Stomach smooth muscle (tissue), 2 donors: ENCODE measurements at regions not wholly inside any gene's neighbourhood (a gene's known extent, or its start where the extent isn't known, plus 50 kb on each side); places are given as distances from the start of the nearest gene placed in this dataset.

ENCODE experiments used
- H3K27ac ChIP-seq: one replicate; pipeline ENCODE4 v1.7.0; 2013; ENCODE audit warnings: mild to moderate bottlenecking, low read length, inconsistent platforms
- H3K27me3 ChIP-seq, 2 donors: one replicate each; pipeline ENCODE4 v1.7.0; 2013; ENCODE audit warnings: low read length in 2 of 2; ENCODE audit not compliant: insufficient read depth in 2 of 2, control insufficient read depth in 1 of 2
- H3K36me3 ChIP-seq, 2 donors: one replicate each; pipeline ENCODE4 v1.7.0; 2013; ENCODE audit warnings: low read length in 2 of 2; ENCODE audit not compliant: control insufficient read depth in 2 of 2, insufficient read depth in 2 of 2
- H3K4me1 ChIP-seq: one replicate; pipeline ENCODE4 v1.7.0; 2013; ENCODE audit warnings: low read length; ENCODE audit not compliant: control insufficient read depth, insufficient read depth
- H3K4me3 ChIP-seq, 2 donors: one replicate each; pipeline ENCODE4 v1.7.0; 2013; ENCODE audit warnings: low read length in 2 of 2
- H3K9ac ChIP-seq, 2 donors: one replicate each; pipeline ENCODE4 v1.7.0; 2013; ENCODE audit warnings: low read length in 2 of 2, mild to moderate bottlenecking in 1 of 2
- H3K9me3 ChIP-seq, 2 donors: one replicate each; pipeline ENCODE4 v1.7.0; 2013; ENCODE audit warnings: low read length in 2 of 2; ENCODE audit not compliant: control insufficient read depth in 2 of 2
- donor health status: healthy.
- donor health status: Pancreatic carcinoma.

DNA sequence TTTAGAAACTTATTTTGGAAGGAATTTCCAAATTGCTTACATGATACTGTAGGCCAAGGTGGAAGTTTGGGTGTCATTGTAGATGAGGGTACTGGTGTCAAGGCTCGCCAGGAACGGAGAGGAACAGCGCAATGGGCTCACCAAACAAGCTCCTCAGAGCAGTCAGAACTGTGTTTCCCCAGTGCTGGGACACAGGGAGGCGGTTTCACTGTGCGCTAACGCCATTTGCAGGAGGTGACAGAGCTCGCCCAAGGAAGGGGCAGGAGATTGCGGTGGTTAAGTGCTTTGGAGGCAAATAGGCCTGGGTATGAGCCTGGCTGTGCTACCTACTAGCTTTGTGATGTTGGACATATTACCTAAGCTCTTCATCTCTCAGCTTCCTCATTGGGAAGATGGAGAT, 57.3 kb downstream of the HHEX start:
- no peak overlapping the region for H3K27ac ChIP-seq
- no peaks in the 10 kb centered on the region for H3K36me3 ChIP-seq
- no peak overlapping the region for H3K9ac ChIP-seq
- H3K9me3 ChIP-seq, result no peaks in the 10 kb centered on the region
- no peaks in the 10 kb centered on the region for H3K27me3 ChIP-seq
- H3K4me3 ChIP-seq, result no peak overlapping the region
- H3K4me1 ChIP-seq, result no peaks in the 10 kb centered on the region

DNA sequence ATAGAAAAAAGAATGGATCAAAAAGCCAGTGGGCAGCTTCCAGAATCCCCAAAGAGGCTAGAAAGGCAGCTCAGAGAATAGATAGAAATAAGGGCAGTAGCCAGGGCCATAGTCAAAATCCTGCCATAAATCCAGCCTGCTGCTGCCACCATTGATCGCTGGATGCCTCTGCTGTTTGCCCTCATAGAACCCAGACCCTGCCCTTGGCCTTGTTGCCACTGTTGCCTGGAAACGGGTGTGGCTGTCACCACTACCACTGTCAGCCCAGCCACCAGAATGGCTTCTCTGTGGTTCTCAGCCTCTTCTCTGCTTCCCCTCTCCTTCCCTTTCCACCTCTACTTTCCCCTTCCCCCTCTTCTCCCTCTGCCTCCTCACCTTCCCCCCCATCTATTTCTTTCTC, 57.8 kb downstream of the HHEX start:
- Histone ChIP-seq H3K27ac (no peak overlapping the region), H3K4me1 (no peaks in the 10 kb centered on the region), H3K4me3 (no peak overlapping the region), H3K27me3 (no peaks in the 10 kb centered on the region), H3K9ac (no peak overlapping the region), H3K9me3 (no peaks in the 10 kb centered on the region), H3K36me3 (no peaks in the 10 kb centered on the region)

DNA sequence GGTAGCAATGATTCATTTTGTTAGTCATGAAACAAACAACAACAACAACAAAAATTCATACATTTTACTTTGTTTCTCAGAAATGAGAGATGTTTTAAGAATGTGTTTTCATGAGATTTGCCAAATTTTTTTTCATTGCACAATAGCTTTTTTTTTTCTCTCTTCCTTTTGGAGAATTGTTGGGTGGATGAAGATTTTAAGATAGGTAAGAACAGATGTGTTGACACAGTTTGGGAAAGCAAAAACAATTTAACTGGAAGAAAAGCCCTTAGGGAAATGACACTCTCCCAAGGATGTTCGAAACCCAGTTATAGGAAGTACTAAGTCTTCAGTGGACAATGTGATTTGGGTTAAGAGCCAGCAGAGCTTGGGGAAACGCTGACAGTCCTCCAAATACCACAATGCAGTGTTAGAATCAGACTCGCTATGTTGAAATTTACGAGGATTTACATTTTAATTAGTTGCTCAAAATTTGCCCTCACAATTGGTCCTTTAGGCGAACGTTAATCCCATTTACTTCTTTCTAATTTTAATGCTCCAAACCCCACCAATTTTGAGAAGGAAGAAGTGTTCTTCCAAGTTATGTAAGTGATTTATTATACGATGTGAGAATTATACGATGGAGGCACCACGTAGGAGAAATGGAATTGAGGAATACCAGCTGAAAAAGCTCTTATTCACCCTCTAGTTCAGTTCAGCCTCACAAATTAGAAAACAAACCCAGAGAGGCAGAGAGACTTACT, 61.2 kb downstream of the HHEX start:
- no peak overlapping the region for H3K9ac ChIP-seq

DNA sequence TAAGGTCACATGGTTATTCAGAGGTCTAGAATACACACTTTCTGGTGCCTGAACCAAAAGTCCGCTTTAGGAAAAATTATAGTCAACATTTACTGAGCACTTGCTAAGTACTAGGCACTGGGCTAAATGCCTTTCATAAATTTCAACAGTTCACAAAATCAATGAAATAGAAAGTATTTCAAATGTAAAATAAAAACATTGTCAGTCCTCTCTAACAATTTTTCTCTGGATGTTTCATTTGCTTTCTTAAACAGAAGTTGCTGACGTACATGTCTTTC, 61.7 kb downstream of the HHEX start:
- Histone ChIP-seq H3K9ac (no peak overlapping the region), H3K27me3 (no peaks in the 10 kb centered on the region), H3K36me3 (no peaks in the 10 kb centered on the region), H3K9me3 (no peaks in the 10 kb centered on the region), H3K4me1 (peaks cover 2% of the 10 kb centered on the region), H3K4me3 (no peak overlapping the region), H3K27ac (no peak overlapping the region)

More for the DNA sequence above, 61.2 kb downstream of the HHEX start:
- no peaks in the 10 kb centered on the region for H3K36me3 ChIP-seq
- no peaks in the 10 kb centered on the region for H3K27me3 ChIP-seq
- H3K27ac ChIP-seq, result no peak overlapping the region
- no peak overlapping the region for H3K4me3 ChIP-seq
- H3K4me1 ChIP-seq, result no peaks in the 10 kb centered on the region
- H3K9me3 ChIP-seq, result no peaks in the 10 kb centered on the region

DNA sequence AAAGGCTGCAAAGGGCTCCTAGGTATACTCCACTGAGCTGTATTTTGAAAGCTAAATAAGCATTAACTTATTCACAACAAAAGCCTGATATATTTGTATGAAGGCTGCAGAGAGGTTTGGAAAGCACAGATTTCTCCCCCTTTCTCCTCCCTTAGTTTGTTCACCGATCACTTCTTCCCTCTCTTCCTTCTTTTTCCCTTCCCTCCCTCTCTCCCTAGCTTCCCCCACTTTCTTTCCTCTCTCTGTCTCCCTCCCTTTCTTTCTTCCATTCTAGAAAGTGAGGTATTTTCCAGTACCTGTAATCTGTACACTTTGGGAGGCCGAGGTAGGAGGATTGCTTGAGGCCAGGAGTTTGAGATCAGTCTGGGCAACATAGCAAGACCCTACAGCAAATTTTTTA, 62.1 kb downstream of the HHEX start:
- Histone ChIP-seq H3K9me3 (no peaks in the 10 kb centered on the region), H3K27me3 (no peaks in the 10 kb centered on the region), H3K4me3 (no peak overlapping the region), H3K27ac (no peak overlapping the region), H3K9ac (no peak overlapping the region), H3K4me1 (peaks cover 6% of the 10 kb centered on the region), H3K36me3 (no peaks in the 10 kb centered on the region)

DNA sequence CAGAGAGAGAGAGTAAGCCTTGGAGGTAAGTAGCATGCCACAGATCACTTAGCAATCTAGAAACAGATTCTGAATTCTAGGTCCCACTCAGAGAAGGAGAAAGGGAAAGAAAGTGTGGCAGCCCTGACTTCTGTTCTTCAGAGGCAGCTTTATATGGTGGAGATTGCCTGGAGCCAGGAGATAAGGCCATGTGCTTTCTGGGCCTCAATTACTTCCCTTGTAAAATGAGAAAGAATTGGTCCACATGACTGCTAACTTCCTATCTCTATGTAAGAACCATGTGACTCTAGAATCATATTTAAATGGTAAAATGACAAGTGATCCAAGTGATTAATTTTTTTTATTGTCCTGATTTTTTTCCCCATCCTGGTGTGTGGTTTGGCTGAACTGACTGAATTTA, 64.1 kb downstream of the HHEX start:
- no peaks in the 10 kb centered on the region for H3K27me3 ChIP-seq
- no peaks in the 10 kb centered on the region for H3K9me3 ChIP-seq
- H3K9ac ChIP-seq, result no peak overlapping the region
- H3K4me1 ChIP-seq, result peaks cover 14% of the 10 kb centered on the region
- H3K4me3 ChIP-seq, result no peak overlapping the region
- H3K27ac ChIP-seq, result no peak overlapping the region
- no peaks in the 10 kb centered on the region for H3K36me3 ChIP-seq

DNA sequence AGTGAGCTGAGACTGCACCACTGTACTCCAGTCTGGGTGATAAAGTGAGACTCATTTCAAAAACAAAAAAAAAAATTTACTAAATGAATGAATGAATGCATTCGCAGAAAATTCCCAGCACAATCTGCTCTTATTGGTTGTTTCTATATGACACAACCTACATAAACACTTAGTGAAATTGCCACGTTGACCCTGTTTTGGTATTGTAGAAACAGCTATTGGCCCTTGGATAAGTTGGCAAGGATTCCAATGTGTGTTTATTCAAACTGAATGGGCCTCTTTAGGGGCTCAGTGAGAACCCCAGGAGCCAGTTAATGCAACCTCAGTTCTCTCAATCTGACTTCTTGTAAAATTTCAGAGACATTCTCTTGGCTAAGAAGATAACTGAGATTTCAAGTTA, 66.0 kb downstream of the HHEX start:
- Histone ChIP-seq H3K4me3 (no peak overlapping the region), H3K27ac (peak overlapping the region; percentile 96), H3K36me3 (no peaks in the 10 kb centered on the region), H3K9ac (no peak overlapping the region), H3K9me3 (no peaks in the 10 kb centered on the region), H3K27me3 (no peaks in the 10 kb centered on the region), H3K4me1 (peaks cover 18% of the 10 kb centered on the region)

DNA sequence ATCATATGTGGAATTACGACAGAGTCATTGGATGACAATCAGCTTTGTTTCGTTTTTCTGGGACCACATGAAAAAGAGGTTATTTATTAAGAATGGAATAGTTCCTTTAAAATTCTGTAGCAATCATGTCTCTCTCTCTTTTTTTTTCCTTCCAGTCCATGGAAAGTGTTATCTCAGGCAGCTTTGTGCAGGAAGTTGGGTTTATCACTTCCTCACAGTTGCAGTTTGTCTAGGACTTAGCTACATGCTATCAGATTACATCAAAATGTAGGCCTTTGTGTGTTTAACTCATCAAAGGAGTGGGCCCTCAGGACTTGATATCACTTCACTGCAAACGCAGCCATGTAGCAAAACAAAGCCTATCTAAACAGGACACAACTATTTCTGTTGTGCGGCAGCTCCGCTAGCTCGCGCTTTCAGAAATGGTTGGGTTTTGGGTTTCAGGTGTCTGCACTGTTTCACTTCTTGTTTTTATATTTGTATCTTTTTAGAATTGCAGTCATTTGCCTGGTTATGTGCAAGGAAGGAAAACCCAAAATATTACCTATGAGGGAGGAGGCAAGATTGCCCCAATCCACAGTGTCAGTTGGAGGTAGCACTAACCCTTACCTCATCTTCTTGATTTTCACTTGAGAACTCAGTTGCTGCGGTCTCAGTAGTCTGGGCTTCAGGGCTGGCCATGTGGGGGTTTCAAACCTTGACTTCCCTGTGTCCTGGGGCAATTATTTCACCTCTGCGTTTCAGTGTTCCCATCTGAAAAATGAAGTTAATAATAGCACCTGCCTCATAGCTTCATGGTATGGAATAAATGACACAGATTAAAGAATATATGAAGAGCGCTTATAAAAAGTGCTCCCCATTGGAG, 66.7 kb downstream of the HHEX start:
- no peaks in the 10 kb centered on the region for H3K27me3 ChIP-seq
- no peaks in the 10 kb centered on the region for H3K36me3 ChIP-seq
- H3K27ac ChIP-seq, result peak overlapping the region; percentile 96
- H3K9me3 ChIP-seq, result no peaks in the 10 kb centered on the region
- peaks cover 18% of the 10 kb centered on the region for H3K4me1 ChIP-seq
- peak overlapping the region in 1 of 2 donors; percentile 29 for H3K4me3 ChIP-seq
- H3K9ac ChIP-seq, result peak overlapping the region; percentile 39 to 75

DNA sequence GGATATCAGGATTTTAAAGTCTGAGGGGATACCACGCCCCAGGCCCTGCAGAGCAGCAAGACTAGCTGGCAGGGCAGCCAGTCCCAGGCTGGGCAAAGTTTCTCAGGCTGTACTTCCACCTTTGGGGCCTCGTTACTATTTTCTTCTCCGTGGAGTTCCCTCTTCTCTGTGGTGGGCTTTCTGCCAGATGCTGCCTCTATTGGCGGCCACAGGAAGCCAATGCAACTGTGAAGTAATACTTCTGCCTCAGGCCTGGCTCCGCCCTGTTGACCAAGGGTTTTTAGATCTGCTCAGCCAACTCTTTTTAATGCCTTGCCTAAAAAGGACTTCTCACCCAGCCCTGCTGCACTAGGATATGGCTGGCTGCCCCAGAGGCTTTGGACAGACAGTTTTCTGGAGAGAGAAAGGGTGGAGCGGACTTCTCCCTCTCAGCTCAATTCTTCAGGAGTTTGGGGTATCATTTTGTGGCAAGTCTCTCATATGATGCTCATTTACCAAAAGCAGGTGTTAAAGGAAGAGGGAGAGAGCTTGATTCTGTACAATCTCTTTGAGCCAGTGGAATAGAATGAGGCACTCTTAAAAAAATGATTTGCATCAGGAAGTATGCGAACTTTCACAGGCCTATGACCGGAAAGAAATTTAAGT, 67.4 kb downstream of the HHEX start:
- Histone ChIP-seq H3K4me3 (peak overlapping the region in 1 of 2 donors; percentile 52), H3K9me3 (no peaks in the 10 kb centered on the region), H3K36me3 (no peaks in the 10 kb centered on the region), H3K9ac (peak overlapping the region; percentile 39 to 75), H3K27ac (peak overlapping the region; percentile 96), H3K27me3 (no peaks in the 10 kb centered on the region), H3K4me1 (peaks cover 26% of the 10 kb centered on the region)

DNA sequence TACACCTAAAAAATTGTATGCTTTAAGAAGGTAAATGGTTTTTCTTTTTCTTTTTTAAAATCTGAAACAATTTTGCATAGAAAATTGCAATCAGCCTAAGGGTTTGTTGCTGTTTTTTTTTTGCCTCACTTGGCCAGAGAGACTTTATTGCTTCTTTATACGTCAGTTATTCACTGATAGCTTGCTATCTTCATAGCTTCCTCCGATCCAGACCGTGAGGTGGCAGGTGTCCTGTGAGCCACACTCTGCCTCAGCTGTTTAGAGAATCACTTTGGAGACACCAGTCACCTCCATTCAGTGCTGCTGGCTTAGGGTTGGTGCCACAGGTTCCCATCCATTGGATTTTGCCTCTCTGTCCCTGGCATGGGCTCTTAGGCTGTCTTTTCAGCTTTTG, 68.0 kb downstream of the HHEX start:
- Histone ChIP-seq H3K36me3 (no peaks in the 10 kb centered on the region), H3K9ac (peak overlapping the region; percentile 39 to 75), H3K27me3 (no peaks in the 10 kb centered on the region), H3K4me1 (peaks cover 26% of the 10 kb centered on the region), H3K27ac (peak overlapping the region; percentile 96), H3K4me3 (peak overlapping the region in 1 of 2 donors; percentile 29), H3K9me3 (no peaks in the 10 kb centered on the region)
